ENCODE measurements at regions not wholly inside any gene's neighbourhood (a gene's known extent, or its start where the extent isn't known, plus 50 kb on each side); places are given as distances from the start of the nearest gene placed in this dataset.
"Not testable (repeated sequence)": the region's sequence is repeated elsewhere in the genome, so short reads cannot be mapped to it uniquely, and the experiment has no call there.

DNA sequence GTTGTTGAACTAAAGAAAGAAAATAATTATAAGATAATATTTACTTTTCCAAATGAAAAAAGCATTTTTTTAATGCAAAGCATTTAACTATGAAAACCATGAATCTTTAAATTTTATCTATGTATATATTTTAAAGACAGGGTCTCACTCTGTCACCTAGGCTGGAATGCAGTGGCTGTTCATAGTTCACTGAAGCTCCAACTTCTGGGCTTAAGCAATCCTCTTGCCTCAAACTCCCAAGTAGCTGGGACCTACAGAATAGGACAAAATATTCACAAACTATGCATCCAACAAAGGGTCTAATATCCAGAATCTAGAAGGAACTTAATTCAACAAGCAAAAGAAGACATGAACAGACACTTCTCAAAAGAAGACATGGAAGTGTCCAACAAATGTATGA lies 55.9 kb upstream of the ALB start:
- H3K27ac ChIP-seq (ENCODE audit: low read length), result no peak overlapping the region
- H3K4me1 ChIP-seq (ENCODE audit: control insufficient read depth, insufficient read depth, low read length), result no peaks in the 10 kb centered on the region
- no peaks in the 10 kb centered on the region for H3K27me3 ChIP-seq (ENCODE audit: control insufficient read depth, insufficient read depth, low read length)
- H3K9me3 ChIP-seq (ENCODE audit: control insufficient read depth, insufficient read depth, low read length), result no peaks in the 10 kb centered on the region; the same call in 1 of the 2 replicates
- DNase-seq (ENCODE audit: low read depth, low spot score), result no peak
- H3K4me3 ChIP-seq (ENCODE audit: low read length), result no peak overlapping the region
- H3K36me3 ChIP-seq (ENCODE audit: control insufficient read depth, insufficient read depth, low read length), result no peaks in the 10 kb centered on the region

DNA sequence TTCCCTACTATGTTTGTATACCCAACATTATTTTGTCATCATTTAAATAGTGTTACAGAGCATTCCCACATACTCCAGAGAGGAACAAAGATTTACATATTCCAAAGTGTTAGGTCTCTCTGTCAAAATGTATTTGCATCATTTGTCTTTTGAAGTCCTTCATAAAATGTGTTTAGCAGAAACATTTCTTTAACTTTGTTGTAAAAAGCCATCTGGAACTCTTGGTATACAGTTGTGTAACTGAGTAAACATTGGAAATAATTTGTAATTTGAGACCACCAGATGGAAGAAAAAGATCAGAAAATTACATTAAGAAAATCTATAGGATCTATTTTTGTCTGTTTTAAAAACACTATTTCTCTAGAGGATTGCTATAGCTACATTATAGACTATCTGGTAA lies 56.6 kb upstream of the ALB start:
- Histone ChIP-seq H3K9me3 (ENCODE audit: control insufficient read depth, insufficient read depth, low read length) (no peaks in the 10 kb centered on the region; the same call in 1 of the 2 replicates), H3K4me3 (ENCODE audit: low read length) (no peak overlapping the region), H3K27me3 (ENCODE audit: control insufficient read depth, insufficient read depth, low read length) (no peaks in the 10 kb centered on the region), H3K36me3 (ENCODE audit: control insufficient read depth, insufficient read depth, low read length) (no peaks in the 10 kb centered on the region), H3K27ac (ENCODE audit: low read length) (no peak overlapping the region), H3K4me1 (ENCODE audit: control insufficient read depth, insufficient read depth, low read length) (no peaks in the 10 kb centered on the region)
- DNase-seq (ENCODE audit: low read depth, low spot score), result no peak

DNA sequence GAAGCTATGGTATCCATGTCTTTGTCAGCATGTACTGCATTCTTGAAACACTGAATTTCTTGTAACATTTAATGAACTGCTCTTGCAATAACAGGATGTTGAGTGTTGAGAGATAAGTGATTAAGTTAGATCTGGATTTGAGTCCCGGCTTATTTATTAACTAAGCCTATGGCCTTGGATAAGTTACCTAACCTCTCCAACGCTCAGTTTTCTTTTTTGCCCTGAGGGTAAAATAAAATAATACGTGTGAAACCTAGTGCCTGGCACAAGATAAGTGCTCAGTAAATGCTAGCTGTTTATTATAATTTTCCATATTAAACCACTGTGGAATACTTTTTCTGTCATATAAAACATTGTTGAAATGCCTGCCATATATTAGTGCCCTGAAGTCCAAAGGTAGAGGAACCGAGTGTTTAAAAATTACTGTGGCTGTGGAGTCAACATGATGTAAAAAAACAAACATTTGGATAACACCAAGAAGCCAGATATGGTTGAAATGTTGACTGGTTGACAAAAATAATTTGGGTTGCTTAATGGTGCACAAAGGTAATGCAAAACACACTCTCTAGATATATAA lies 58.6 kb upstream of the ALB start:
- Histone ChIP-seq H3K9me3 (ENCODE audit: control insufficient read depth, insufficient read depth, low read length) (no peaks in the 10 kb centered on the region), H3K27ac (ENCODE audit: low read length) (no peak overlapping the region), H3K27me3 (ENCODE audit: control insufficient read depth, insufficient read depth, low read length) (no peaks in the 10 kb centered on the region), H3K36me3 (ENCODE audit: control insufficient read depth, insufficient read depth, low read length) (no peaks in the 10 kb centered on the region), H3K4me3 (ENCODE audit: low read length) (no peak overlapping the region), H3K4me1 (ENCODE audit: control insufficient read depth, insufficient read depth, low read length) (no peaks in the 10 kb centered on the region)
- no CpG with 5 or more reads among the region's 4 CpGs for WGBS (ENCODE audit: insufficient coverage, insufficient read length)
- no peak for DNase-seq (ENCODE audit: low read depth, low spot score)

DNA sequence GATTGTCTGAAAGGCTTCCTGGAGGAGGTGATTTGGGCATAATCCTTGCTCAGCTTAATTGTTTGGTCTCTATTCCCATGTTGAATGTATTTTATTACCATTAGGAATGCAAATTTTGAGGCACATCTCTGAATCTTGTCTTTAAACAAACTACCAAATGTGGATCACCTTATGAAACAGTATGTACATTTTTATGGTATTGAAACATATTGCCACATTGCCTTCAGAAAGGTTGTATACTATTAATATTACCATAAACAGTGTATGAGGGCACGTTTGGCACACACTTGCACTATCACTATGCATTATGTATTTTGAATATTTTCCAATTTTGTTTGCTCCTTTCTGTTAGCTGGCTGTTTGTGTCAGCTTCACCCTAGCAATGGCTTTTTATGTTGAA lies 60.0 kb upstream of the ALB start:
- no peak overlapping the region for H3K27ac ChIP-seq (ENCODE audit: low read length)
- H3K9me3 ChIP-seq (ENCODE audit: control insufficient read depth, insufficient read depth, low read length), result no peaks in the 10 kb centered on the region
- no CpG with 5 or more reads among the region's 1 CpG for WGBS (ENCODE audit: insufficient coverage, insufficient read length)
- DNase-seq (ENCODE audit: low read depth, low spot score), result no peak
- no peaks in the 10 kb centered on the region for H3K27me3 ChIP-seq (ENCODE audit: control insufficient read depth, insufficient read depth, low read length)
- no peaks in the 10 kb centered on the region; the same call in 1 of the 2 replicates for H3K4me1 ChIP-seq (ENCODE audit: control insufficient read depth, insufficient read depth, low read length)
- no peak overlapping the region for H3K4me3 ChIP-seq (ENCODE audit: low read length)
- H3K36me3 ChIP-seq (ENCODE audit: control insufficient read depth, insufficient read depth, low read length), result no peaks in the 10 kb centered on the region

DNA sequence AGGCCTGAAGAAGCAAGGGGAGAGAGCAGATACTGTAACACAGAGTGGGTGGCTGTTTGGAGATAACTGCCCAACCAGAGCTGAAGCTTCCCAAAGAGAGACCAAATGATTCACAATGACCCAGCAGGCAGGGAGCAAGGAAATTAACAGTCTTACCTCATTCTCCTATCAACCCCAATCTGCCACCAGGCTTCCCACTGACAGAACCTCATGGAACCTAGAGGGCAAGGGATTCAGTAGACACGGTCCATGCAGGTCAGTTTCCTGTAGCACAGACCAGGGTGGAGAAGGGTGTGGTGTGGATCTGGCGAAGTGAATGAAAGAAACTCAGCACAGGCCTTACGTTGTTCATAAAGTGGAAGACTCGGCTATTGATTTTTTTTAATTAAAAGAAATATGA lies 60.7 kb upstream of the ALB start:
- Histone ChIP-seq H3K27me3 (ENCODE audit: control insufficient read depth, insufficient read depth, low read length) (no peaks in the 10 kb centered on the region), H3K4me3 (ENCODE audit: low read length) (no peak overlapping the region), H3K9me3 (ENCODE audit: control insufficient read depth, insufficient read depth, low read length) (no peaks in the 10 kb centered on the region), H3K27ac (ENCODE audit: low read length) (no peak overlapping the region), H3K36me3 (ENCODE audit: control insufficient read depth, insufficient read depth, low read length) (no peaks in the 10 kb centered on the region), H3K4me1 (ENCODE audit: control insufficient read depth, insufficient read depth, low read length) (no peaks in the 10 kb centered on the region; the same call in 1 of the 2 replicates)
- no peak for DNase-seq (ENCODE audit: low read depth, low spot score)
- no CpG with 5 or more reads among the region's 4 CpGs for WGBS (ENCODE audit: insufficient coverage, insufficient read length)

DNA sequence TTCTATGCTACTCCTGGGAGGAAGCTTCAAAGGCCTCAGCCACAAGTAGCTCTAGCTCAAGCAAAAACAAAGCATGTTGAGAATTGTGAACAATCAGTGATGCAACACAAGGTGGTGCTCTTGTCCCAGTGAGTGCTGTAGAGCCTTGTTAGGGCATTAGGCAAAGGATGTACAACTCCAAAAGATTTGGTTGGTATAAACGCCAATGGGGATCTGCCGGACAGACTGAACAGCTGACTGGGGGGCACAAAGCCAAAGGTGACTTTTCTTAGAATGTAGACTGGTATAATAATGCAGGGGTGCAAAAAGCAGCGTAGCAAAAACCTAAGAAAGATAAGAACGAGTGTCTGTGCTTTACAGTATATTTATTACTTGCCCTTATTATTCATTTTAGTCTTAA lies 62.6 kb upstream of the ALB start:
- no peak overlapping the region for H3K27ac ChIP-seq (ENCODE audit: low read length)
- DNase-seq (ENCODE audit: low read depth, low spot score), result peak; percentile 71
- no peaks in the 10 kb centered on the region for H3K36me3 ChIP-seq (ENCODE audit: control insufficient read depth, insufficient read depth, low read length)
- H3K4me3 ChIP-seq (ENCODE audit: low read length), result no peak overlapping the region
- WGBS (ENCODE audit: insufficient coverage, insufficient read length), result no CpG with 5 or more reads among the region's 4 CpGs
- H3K4me1 ChIP-seq (ENCODE audit: control insufficient read depth, insufficient read depth, low read length), result no peaks in the 10 kb centered on the region; the same call in 1 of the 2 replicates
- no peaks in the 10 kb centered on the region for H3K27me3 ChIP-seq (ENCODE audit: control insufficient read depth, insufficient read depth, low read length)
- H3K9me3 ChIP-seq (ENCODE audit: control insufficient read depth, insufficient read depth, low read length), result no peaks in the 10 kb centered on the region

DNA sequence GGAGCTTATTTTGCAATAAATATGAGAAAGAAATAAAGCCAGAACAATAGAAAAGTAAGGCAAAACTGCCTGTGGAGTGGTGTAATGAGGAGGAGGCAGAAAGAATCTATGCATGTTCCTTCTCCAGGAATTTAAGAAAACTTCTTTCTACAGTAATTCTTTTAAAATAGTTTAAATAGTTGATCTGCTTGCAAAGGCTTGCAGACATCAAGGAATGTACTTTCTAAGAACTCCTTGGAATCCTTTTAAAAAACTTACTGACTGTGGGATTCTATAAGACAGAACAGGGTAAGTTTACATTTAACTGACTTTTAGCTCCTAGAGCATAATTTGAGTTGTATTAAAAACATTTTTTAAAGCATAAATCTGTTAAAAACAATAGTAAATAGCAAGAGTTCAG lies 63.2 kb upstream of the ALB start:
- Histone ChIP-seq H3K4me1 (ENCODE audit: control insufficient read depth, insufficient read depth, low read length) (no peaks in the 10 kb centered on the region; the same call in 1 of the 2 replicates), H3K27me3 (ENCODE audit: control insufficient read depth, insufficient read depth, low read length) (no peaks in the 10 kb centered on the region), H3K9me3 (ENCODE audit: control insufficient read depth, insufficient read depth, low read length) (no peaks in the 10 kb centered on the region), H3K36me3 (ENCODE audit: control insufficient read depth, insufficient read depth, low read length) (no peaks in the 10 kb centered on the region), H3K27ac (ENCODE audit: low read length) (no peak overlapping the region), H3K4me3 (ENCODE audit: low read length) (no peak overlapping the region)
- DNase-seq (ENCODE audit: low read depth, low spot score), result no peak

DNA sequence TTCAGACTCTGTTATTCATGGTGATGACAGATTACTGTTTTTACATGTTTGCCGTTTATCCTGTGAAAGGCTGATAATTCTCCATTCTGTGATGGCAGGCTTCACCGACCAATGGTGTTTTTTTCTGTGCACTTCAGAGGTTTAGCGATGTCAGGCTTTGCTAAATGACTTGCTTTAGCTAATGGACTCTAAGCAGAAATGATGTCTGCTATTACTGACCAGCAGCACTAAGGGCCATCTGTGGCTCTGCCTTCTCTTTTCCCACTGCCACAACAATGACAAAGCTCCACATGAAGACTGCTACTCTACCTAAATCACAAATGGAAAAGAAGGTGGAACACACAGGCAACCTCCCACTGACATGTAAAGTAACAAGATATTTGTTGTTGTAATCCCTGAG lies 68.4 kb upstream of the ALB start:
- Histone ChIP-seq H3K4me1 (ENCODE audit: control insufficient read depth, insufficient read depth, low read length) (no peaks in the 10 kb centered on the region; the same call in 1 of the 2 replicates), H3K9me3 (ENCODE audit: control insufficient read depth, insufficient read depth, low read length) (no peaks in the 10 kb centered on the region), H3K4me3 (ENCODE audit: low read length) (no peak overlapping the region), H3K27ac (ENCODE audit: low read length) (no peak overlapping the region), H3K27me3 (ENCODE audit: control insufficient read depth, insufficient read depth, low read length) (no peaks in the 10 kb centered on the region), H3K36me3 (ENCODE audit: control insufficient read depth, insufficient read depth, low read length) (no peaks in the 10 kb centered on the region)
- DNase-seq (ENCODE audit: low read depth, low spot score), result no peak
- WGBS (ENCODE audit: insufficient coverage, insufficient read length), result no CpG with 5 or more reads among the region's 3 CpGs

DNA sequence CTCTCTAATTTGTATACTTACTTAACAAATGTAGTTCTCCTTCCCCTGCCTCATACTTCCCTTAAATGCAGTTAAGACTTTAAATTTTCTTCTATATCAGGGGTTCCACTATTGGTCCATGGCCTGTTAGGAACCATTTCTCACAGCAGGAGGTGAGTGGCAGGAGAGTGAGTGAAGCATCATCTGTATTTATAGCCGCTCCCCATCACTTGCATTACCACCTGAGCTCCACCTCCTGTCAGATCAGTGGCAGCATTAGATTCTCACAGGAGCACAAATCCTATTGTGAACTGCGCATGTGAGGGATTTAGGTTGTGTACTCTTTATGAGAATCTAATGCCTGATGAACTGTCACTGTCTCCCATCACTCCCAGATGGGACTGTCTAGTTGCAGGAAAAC lies 72.1 kb upstream of the ALB start:
- not testable (repeated sequence) for H3K36me3 ChIP-seq (ENCODE audit: control insufficient read depth, insufficient read depth, low read length); H3K4me3 ChIP-seq (ENCODE audit: low read length); H3K4me1 ChIP-seq (ENCODE audit: control insufficient read depth, insufficient read depth, low read length); H3K9me3 ChIP-seq (ENCODE audit: control insufficient read depth, insufficient read depth, low read length); H3K27ac ChIP-seq (ENCODE audit: low read length); DNase-seq (ENCODE audit: low read depth, low spot score); H3K27me3 ChIP-seq (ENCODE audit: control insufficient read depth, insufficient read depth, low read length)
- no CpG with 5 or more reads among the region's 2 CpGs for WGBS (ENCODE audit: insufficient coverage, insufficient read length)

DNA sequence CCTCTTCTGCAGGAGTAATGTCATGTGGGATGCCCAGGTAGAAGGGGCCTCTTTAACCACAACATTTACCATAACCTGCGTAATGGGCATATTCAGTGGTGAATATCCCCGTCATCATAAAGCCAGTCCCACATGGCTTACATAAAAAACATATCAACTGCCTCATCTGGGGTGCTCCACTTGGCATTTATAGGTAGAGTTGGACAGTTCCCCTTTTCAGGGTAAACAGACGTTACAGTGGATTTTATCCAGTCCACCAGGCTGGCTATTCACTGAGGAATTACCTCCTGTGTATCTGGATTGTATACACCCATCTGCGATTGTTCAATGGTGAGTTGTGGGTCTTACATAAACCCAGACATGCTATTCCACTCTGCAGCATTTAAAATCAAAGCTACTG lies 70.7 kb upstream of the ANKRD17 start:
- Histone ChIP-seq H3K4me3 (ENCODE audit: low read length) (no peak overlapping the region), H3K36me3 (ENCODE audit: control insufficient read depth, insufficient read depth, low read length) (no peaks in the 10 kb centered on the region), H3K27me3 (ENCODE audit: control insufficient read depth, insufficient read depth, low read length) (no peaks in the 10 kb centered on the region), H3K27ac (ENCODE audit: low read length) (no peak overlapping the region), H3K4me1 (ENCODE audit: control insufficient read depth, insufficient read depth, low read length) (no peaks in the 10 kb centered on the region), H3K9me3 (ENCODE audit: control insufficient read depth, insufficient read depth, low read length) (no peaks in the 10 kb centered on the region)
- WGBS (ENCODE audit: insufficient coverage, insufficient read length), result no CpG with 5 or more reads among the region's 4 CpGs
- DNase-seq (ENCODE audit: low read depth, low spot score), result no peak

DNA sequence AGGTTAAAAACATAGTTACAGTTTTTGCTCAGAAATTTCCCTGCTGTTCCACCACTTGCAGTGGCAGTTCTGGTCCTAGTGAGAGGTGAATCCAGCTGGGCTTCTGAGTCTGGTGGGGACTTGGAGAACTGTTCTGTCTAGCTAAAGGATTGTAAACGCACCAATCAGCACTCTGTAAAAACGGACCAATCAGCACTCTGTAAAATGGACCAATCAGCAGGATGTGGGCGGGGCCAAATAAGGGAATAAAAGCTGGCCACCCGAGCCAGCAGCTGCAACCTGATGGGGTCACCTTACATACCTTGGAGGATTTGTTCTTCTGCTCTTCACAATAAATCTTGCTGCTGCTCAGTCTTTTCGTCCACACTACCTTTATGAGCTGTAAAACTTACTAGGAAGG lies 67.2 kb upstream of the ANKRD17 start:
- not testable (repeated sequence) for H3K27me3 ChIP-seq (ENCODE audit: control insufficient read depth, insufficient read depth, low read length); H3K4me3 ChIP-seq (ENCODE audit: low read length); H3K27ac ChIP-seq (ENCODE audit: low read length); H3K4me1 ChIP-seq (ENCODE audit: control insufficient read depth, insufficient read depth, low read length); H3K36me3 ChIP-seq (ENCODE audit: control insufficient read depth, insufficient read depth, low read length); H3K9me3 ChIP-seq (ENCODE audit: control insufficient read depth, insufficient read depth, low read length); DNase-seq (ENCODE audit: low read depth, low spot score)
- no CpG with 5 or more reads among the region's 5 CpGs for WGBS (ENCODE audit: insufficient coverage, insufficient read length)

All from iPS DF 6.9 (cell line).